COR-L47 (cell line): ENCODE measurements at regions not wholly inside any gene's neighbourhood (a gene's known extent, or its start where the extent isn't known, plus 50 kb on each side); places are given as distances from the start of the nearest gene placed in this dataset.
"Not testable (repeated sequence)": the region's sequence is repeated elsewhere in the genome, so short reads cannot be mapped to it uniquely, and the experiment has no call there.

Experiments used
- DNase-seq: peaks from one replicate; lab custom pipeline; 2025; lab: John Stamatoyannopoulos, UW

DNA sequence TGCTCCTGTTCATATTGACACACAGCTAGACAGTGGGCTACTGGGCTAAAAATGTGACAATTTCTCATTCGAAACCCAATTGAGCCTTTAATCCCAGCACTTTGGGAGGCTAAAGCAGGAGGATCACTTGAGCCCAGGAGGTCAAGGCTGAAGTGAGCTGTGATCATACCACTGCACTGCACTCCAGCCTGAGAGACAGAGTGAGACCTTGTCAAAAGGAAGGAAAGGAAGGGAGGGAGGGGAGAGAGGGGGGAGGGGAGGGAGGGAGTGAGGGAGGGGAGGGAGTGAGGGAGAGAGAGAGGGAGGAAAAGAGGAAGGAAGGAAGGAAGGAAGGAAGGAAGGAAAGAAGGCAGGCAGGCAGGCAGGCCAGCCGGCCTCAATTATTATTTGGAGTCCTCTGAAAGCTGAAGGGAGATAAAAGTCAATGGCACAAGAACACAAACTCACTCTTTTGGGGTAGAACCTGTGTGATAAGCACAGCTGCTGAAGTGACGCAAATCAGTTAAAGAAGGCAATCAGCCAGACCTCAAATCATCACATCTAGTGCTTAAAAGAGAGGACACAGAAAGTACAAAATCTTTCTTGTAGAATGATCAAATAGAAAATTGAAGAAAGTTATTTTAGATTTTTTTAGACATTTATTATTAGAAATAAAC lies 98.1 kb downstream of the CCDC71L start:
- DNase-seq = no peak

DNA sequence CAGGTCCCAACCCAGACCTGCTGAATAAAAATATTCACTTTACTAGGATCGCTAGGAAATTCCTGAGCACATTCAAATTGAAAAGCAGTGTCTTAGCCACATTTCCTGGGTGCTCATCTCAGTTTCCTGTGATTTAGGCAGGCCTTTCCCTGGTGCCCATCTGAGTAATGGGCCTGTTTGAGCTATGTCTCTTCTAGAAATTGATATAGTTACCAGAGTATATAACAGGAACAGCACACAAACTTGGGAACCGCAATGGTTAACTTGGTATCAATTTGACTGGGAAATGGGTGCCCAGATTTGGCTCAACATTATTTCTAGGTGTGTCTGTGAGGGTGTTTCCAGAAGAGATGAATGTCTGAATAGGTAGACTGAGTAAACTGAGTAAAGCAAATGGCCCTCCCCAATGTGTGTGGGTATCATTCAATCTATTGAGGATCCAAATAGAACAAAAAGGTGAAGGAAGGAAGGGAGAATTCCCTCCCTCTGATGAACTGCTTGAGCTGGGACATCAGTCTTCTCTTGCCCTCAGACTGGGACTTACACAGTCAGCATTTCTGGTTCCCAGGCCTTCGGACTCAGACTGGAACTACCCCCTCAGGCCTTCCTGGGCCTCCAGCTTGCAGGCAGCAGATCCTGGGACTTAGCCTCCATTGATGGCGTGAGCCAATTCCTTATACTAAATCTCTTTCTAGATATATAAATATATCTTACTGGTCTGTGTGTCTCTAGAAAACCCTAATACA lies 99.1 kb downstream of the CCDC71L start:
- DNase-seq = no peak

DNA sequence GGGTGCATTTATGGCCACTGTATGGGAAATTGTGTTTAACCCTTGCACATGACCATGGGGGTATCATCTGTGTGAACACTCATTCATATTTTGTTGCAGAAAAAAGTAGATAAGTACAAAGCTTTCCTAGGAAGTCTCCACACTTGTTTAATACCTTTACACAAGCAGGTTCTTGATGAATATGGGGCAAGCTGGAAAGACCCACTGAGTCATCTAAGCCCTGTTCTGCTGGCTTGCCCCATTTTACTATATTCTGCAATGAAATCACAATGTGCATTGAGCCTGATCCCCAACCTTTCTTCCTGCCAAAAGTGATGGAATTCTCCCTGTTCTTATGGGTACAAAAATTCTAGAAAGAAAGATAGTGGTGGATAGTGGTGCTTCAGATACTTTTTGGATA lies 99.8 kb downstream of the CCDC71L start:
- DNase-seq = no peak

DNA sequence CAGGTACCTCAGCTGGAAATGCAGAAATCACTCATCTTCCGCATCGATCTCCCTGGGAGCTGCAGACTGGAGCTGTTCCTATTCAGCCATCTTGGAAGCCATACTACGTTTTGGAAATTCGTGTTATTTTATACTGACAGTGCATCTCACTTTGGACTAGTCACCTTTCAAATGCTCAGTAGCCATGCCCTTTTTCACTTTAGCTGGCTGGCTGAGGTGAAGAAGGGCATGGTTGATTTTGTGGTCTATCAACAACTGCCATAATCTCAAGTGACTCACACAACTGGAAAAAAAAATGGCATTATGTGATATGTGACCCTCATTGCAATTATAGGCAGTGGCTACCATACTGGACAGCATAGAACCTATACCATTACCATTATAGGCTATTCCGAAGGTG lies 100.5 kb downstream of the CCDC71L start:
- DNase-seq = no peak

DNA sequence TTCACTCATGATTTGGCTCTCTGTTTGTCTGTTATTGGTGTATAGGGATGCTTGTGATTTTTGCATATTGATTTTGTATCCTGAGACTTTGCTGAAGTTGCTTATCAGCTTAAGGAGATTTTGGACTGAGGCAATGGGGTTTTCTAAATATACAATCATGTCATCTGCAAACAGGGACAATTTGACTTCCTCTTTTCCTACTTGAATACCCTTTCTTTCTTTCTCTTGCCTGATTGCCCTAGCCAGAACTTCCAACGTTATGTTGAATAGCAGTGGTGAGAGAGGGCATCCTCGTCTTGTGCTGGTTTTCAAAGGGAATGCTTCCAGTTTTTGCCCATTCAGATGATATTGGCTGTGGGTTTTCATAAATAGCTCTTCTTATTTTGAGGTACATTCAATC lies 104.7 kb downstream of the CCDC71L start:
- DNase-seq = not testable (repeated sequence)

DNA sequence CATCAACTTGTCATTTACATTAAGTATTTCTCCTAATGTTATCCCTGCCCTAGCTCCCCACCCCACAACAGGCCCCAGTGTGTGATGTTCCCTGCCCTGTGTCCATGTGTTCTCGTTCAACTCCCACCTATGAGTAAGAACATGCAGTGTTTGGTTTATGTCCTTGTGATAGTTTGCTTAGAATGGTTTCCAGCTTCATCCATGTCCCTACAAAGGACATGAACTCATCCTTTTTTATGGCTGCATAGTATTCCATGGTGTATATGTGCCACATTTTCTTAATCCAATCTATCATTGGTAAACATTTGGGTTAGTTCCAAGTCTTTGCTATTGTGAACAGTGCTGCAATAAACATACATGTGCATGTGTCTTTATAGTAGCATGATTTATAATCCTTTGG lies 106.3 kb downstream of the CCDC71L start:
- DNase-seq = not testable (repeated sequence)

DNA sequence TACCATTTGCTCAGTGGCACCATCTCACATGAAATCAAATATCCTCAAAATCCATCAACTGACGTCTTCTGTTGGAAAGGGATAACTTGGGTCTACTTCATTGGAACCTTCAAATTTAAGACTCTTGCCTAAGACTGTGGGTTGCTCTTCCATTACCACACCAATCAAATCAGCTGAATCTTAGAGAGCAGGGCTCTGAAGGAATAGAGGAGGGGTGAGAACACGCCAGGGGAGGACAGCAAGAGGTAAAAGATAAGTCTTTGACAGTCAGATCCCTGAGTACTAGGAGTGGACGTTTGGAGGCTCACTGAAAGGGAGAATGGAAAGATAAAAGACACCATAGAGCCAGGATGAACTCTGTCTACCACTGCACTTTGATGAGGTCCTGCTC lies 107.5 kb downstream of the CCDC71L start:
- no peak for DNase-seq

DNA sequence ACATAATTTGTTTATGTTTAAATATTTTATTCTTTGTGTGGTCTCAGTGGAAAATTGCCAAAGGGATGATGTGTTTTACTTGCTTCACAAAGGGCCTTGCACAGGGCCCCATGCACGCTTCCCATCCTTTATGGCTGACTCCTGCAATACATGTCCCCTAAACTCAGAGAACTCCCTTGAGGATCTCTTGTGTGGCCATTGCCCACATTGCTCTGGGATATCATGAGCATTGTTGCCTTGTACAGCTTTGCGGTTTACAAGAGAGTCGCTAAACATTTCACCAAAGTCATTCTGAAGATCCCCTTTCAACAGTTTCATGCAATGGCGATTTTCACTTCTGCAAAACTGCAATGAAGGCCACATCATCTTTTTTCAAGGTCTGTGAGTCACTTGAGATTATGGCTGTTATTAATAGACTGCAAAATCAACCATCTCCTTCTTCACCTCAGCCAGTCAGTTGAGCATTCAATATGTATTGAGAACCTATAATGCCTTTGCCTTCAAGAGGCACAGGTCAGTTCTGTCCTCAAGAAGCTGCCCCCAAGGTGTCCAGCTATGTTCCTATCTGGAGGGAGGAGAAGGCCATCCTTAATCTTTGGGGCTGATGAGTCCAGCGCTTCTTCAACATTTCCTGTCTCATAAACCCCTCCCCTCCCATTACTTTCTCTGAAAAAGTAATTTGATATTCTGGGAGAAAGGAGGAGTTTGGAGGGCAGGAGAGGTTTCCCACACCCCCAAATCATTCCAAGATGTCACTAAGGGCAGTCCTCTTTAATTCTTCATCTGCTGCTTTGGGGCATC lies 108.1 kb downstream of the CCDC71L start:
- DNase-seq = no peak

DNA sequence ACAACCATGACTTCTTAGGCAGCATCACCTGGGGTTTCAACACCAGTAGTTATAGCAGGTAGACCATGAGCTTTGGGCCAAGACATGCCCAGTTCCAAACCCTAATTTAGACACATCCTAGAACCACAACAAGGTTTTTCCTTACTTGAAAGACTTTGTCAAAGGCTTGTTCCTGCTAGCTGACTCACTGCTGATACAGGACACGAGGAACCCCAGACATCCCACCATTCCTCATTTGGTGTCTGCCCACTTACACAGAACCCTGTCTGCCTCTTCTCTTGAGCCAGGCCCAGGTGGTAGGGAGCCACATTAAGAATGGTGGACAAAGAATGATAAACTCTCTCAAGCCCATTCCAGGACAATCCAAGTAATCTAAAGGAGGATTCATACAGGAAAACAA lies 109.0 kb downstream of the CCDC71L start:
- DNase-seq = no peak

DNA sequence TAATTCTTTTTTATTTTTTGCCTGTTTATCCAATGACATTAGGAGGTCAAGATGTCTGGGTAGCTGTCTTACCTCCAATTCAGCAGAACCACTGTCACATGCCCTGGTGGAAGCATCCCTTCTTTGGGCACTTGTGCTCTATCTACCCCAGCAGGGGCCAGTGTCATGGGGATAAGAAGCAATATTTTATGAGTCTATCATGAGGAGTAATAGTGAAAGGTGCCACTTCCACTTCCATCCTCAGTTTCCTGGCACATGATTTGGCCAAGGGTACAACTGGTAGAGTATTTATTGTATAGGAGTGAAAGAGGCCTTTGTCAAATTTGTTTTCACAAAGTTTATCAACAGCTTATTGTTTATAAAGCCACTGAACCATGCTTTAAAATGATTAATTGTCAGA lies 112.5 kb downstream of the CCDC71L start:
- DNase-seq = no peak

DNA sequence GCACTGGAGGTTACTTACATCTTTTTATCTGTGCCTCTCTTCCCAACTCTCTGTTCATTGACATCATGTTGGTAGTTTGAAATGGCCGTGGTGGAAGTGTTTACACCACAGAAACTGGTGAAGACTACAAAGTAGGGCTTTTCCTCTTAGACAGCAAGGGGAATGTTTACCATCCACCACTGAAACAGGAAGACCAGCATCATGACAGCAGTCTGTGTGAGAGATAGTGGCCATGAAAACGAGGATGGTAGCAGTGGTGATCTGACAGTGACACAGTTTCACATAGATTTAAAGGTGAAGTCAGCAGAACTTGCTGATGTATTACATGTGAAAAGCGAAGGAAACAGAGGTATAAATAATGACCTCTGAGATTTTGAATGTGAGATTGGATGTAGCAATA lies 115.7 kb downstream of the CCDC71L start:
- DNase-seq = no peak

DNA sequence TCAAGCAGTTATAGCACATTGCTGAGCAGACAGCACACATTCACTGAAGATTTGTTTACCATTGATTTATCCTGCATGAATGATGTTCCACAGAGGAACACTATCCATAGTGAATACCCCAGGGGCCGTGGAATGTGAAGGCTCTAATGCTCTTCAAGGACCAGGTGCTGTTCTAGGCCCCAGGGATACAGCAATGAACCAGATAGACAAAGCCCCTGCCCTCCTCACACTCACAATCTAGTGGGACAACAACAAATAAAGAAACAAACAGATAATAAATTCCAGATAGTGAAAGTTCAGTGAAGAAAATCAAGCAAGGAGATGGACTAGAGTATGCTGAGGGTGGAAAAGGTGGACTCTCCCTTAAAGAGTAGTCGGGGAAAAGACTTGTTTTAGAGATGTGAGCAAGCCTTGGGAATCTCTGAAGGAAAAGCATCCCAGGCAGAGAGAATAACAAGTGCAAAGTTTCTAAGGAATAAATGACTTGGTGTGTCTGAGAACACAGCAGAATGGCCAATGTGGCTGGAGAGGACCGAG lies 117.7 kb downstream of the CCDC71L start:
- no peak for DNase-seq

DNA sequence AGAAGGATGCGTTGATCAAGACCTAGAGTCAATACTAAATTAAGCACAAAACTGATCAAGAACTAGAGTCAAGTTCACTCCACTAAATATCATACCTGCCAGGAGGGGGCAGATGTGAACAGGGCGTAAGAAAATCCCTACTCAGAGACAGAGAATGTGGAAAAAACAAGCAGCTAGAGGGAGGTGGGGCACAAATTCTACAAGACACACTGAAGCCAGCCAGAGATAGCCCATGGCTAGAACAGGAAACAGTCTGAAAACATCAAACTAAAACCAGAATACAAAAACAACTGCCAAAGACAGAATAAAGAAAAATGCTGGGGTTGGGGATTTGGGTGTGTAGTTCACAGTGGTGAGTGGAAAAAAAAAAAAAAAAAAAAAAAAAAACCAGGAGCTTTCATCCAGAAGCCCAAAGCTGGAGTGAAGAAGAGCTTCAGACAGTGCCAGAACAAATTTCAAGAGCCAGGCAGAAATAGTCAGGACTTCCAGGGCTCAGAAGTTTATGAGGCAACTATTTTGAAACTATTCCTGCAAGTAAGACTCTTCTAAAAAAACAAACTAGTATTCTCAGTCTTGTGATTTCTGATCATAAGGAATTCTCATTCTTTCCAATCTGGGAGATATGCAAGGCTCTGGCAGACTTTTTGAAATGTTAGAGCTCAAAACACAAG lies 118.3 kb downstream of the CCDC71L start:
- peak; percentile 70 for DNase-seq

DNA sequence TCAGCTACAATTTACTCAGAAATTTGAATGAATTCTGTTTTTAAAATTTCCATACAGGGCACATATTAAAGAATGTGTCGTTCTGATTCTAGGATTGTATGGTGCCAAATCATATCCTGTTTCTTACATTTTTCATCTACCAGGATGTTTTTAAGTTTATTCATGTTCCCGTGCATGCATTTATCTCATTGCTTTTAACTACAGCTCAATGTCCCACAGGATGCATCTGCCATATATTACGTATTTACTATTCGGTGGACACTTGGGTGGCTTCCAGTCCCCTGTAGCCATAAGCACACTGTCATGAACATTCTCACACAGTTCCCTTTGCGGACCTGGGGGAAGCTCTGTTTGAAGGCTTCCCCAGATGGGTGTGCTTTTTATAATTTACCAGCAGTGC lies 122.3 kb downstream of the CCDC71L start:
- DNase-seq = no peak

DNA sequence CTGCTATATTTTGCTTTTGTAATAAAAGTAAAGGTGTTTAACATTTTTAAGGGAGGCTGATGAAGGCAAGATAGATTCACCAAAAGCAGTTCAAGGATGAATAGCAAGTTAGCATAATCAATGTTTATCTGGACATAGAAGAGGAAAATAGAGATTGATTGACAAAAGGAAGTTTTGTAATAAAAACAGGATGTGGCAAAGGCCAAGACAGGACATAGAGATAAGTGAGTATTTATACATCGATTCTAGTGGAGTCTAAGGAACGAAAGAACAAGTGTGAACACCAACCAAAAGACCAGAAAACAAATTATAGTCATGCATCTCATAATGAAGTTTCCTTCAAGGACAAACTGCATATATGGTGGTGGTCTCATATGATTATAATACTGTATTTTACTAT lies 123.8 kb downstream of the CCDC71L start:
- DNase-seq = no peak

DNA sequence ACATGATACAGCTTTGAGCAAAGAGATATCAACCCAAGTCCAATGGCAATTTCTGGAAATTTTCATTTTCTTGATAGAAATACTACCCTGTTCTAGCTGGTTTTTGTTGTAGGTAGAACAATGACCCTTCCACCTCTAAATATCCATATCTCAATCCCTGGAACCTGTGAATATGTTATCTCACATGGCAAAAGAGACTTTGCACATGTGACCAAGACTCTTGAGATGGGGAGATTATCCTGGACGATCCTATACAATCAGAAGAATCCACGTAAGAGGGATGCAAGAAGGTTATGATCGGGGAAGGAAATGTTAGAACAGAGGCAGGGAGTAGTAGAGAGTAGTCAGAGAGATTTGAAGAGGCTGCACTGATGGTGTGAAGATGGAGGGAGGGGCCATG lies 124.9 kb downstream of the CCDC71L start:
- no peak for DNase-seq

DNA sequence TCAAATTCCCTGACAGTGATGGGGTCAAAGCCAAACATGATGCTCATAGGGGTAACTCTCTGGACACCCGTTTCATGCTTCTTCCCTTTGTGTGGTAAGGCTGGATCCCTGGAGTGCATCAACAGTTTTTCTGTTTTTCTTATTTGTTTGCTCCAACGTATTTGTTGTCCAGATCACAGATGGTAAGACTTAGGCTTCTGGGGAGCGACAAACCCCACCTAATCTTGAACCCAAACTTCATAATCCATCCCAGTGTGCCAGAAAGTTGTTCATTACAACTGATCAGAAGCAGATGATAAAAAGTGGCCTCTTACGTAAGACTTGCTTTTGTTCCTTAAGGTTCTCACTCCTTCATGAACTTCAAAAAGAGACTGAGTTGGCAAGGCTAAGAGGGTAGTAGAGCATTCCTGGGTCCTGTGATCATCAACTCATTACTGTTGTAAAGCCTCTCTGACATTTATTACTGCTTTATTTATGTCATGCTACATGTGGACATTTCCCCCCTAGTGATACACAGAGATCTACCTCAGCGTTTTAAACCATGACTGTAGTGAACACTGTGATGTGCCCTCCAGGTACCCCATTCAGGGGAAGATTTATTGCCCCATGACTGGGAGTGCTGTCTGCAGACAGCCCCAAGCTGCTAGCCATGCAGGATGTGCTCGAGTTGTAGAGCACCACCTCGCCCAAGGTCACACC lies 125.6 kb downstream of the CCDC71L start:
- no peak for DNase-seq

DNA sequence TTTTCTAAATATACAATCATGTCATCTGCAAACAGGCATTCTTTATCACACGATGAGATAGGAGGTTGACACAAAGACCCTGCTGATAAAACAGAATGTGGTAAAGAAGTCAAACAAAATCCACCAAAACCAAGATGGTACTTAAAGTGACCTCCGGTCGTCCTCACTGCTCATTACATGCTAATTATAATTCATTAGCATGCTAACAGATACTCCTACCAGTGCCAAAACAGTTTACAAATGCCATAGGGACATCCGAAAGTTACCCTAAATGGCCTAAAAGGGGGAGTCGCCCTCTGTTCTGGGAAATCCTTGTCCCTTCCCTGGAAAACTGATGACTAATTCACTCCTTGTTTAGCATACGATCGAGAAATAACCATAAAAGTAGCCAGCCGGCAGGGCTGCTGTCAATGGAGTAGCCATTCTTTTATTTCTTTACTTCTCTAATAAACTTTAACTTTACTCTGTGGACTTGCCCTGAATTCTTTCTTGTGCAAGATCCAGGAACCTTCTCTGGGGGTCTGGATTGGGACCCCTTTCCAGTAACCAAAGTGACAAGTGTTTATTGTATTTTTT lies 126.6 kb downstream of the CCDC71L start:
- DNase-seq = no peak

DNA sequence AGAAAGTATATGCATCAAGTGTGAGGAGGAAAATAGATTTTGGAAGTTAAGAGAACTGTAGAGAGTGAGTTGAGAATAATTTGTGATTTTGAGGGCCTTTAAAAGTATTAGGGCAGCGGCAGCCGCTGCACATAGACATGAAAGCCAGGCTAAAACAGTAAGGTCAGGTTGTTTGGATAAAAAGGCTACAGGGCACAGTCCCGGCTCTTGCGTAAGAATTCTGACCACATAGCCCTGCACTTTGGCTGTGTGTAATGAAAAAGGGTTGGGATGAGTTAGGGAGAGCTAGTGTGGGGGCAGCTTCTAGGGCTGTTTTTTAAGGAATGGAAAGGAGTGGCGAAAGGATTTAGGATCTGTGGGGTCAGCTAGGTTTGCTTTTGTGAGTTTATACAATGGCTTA lies 130.8 kb downstream of the CCDC71L start:
- DNase-seq = not testable (repeated sequence)

DNA sequence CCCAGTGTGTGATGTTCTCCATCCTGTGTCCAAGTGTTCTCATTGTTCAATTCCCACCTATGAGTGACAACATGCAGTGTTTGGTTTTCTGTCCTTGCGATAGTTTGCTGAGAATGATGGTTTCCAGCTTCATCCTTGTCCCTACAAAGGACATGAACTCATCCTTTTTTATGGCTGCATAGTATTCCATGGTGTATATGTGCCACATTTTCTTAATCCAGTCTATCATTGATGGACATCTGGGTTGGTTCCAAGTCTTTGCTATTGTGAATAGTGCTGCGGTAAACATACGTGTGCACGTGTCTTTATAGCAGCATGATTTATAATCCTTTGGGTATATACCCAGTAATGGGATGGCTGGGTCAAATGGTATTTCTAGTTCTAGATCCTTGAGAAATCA lies 134.3 kb downstream of the CCDC71L start:
- DNase-seq = not testable (repeated sequence)

DNA sequence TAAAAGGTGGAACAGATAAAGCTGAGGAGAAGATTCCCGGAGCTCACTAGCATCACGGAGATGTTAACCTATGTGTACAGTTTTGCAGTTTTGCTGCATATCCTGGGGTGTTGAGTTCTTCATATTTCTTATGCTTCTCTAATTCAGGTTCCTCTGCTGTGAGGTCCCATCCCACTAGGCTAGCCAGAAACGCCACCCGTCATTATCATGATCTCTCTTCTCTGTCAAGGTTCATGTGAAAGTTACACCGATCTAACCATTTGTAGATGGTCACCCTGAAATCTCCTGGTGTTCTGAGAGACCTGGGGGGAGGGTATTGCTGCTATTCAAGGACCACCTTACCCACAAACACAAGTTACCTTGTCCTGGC lies 136.3 kb downstream of the CCDC71L start:
- DNase-seq = no peak
